ENCODE measurements at regions not wholly inside any gene's neighbourhood (a gene's known extent, or its start where the extent isn't known, plus 50 kb on each side); places are given as distances from the start of the nearest gene placed in this dataset.
"Not testable (repeated sequence)": the region's sequence is repeated elsewhere in the genome, so short reads cannot be mapped to it uniquely, and the experiment has no call there.

DNA sequence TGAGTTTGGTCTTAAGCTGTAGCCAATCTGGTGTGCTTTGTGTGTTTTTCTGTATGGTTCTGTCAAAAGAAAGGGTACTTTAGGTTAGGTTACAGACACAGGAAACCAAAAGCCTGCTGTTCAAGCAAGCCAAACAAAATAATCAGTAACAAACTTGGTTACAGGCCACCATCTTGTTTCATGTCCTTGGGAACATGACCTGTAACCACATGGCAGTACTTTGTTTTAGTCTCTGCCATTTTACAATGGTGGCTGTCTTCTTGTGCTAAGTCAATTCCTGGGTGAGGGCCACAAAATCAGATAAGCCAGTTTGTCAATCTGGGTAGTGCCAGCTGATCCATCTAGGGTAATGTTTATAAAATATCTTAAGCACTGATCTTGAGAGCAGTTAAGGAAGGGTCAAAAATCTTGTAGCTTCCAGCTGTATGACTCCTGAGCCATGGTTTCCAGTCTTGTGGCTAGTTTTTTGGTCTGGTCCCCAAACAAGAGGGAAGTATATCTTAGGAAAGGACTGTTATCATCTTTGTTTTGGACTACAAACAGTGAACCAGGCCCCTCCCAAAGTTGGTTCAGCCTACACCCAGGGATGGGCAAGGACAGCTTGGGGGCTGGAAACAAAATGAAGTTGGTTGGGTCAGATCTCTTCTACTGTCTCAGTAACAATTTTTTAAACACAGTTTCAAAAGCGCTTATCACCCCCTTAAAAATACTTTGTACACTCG, 90.0 kb downstream of the IGLL5 start:
- no peak for DNase-seq

DNA sequence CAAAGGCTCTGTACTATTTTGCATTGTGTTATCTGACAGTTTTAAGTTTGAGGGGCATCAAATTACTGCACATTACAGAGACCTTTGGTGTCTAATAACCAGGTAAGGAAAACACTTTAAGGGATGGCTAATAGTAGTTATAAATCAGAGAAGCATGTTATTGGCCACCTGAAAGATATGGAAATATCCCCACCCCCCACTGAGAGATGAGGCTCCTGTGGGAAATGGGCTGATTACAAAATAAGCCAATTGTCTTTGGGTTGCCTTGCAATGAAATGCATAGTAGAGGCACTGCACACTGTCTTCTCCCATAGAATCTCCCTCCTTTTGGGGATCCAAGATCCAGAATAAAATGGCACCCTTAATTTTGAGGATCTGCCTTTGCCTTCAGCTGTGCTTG, 91.0 kb downstream of the IGLL5 start:
- no peak for DNase-seq

DNA sequence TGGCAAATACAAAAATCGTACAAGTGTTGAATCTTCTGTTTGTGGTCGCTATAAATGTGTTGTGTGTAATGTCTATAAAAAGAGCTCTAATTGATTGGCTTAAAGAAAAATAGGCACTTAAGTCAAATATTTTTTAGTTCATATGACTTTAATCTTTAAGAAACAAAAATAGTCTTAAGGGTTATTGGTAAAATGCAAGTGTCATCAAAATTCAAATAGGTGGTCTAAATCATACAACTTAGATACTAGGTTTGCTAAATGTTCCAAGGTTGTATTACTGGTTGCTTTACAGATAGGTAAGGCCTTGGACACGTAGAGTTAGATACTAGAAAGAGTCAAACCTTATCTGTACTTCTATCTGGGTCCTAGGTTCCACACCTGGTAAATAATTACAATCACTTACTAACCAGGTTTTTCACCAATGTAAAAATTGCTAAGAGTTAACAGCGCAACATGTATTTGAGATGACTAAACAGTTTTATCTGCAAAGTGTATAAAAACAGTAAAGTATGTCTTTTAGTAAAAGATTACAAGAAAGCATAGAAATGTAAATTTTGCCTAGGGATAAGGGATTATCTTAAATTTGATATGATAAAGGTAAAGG, 91.1 kb upstream of the GNAZ start:
- no peak for DNase-seq

DNA sequence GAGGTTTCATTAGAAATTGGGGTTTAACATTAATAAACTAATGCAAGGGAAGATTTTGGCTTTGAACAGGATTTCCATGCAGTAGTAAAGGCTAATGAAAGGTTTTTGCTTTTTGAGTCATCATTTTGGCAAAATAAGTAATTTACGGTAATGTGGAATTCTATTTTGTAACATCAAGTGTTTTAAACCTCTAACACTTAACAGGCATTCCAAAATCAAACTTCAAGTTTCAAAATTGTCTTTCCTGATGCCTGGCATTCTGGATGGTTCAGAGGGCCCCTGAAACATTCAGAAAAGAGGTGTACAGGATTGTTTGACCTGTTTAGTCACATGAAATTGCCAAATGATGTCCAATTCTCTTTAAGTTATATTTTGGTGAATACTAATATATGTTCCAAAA, 90.4 kb upstream of the GNAZ start:
- no peak for DNase-seq

- DNase-seq = no peak
Observed at GRCh38 chr22:22981670-22982571, 88.4 kb upstream of the GNAZ start.

DNA sequence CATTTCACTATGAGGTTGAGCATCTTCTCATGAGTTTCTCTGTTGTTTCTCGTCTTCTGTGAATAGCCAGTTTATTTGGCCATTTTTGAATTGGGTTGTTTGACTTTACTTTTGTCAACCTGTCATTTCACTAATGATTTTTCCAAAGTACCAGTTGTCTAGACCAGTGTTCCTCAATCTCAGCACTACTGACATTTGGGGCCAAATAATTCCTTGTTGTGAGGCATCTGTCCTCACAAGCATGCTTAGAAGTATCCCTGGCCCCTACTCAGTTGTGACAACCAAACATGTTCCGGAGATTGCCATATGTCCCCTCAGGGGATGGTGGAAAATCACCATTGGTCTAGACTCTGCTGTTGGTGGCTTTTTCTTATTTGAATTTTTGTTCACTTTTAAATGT, 87.7 kb upstream of the GNAZ start:
- no peak for DNase-seq

- DNase-seq = no peak
Observed at GRCh38 chr22:22983123-22983522, 87.2 kb upstream of the GNAZ start.

DNA sequence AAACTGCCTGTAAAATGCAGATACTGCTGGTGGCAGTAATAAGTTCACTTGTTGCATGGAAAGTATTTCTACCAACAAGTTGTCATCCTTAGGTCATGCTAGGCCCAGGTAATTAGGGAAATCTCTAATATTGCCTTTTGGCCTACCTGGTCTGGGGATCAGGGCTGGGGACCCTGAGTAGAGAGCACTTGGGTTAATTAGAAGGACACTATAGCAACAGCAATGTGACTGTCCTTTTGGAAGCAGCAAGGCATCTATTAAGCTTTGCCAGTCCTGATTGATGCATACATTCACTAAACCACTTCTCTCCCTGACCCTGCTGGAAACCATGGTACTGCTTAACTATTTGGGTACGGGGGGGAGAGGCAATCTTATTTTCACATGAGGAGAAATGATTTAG, 86.5 kb upstream of the GNAZ start:
- no peak for DNase-seq

GRCh38 chr22:22984967-22985366, 85.4 kb upstream of the GNAZ start:
- DNase-seq = no peak

DNA sequence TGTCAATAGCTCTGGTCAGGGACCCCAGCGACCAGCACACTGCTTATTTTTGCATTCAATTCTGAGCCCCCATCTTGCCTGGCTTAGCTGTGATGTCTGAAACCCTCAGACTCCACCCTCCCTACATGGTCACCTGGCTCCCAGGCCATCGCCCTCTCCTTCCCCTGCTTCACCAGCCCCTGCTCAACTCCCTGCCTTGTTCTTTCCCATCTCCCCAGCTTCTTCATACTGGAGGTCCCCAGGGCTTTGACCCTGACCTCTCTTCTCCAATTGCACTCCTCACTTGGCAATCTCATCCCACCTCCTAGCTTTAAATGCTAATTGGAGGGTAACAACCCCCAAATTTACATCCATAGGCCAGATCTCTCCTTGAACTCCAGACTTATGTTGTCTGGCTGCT, 84.3 kb upstream of the GNAZ start:
- no peak for DNase-seq

DNA sequence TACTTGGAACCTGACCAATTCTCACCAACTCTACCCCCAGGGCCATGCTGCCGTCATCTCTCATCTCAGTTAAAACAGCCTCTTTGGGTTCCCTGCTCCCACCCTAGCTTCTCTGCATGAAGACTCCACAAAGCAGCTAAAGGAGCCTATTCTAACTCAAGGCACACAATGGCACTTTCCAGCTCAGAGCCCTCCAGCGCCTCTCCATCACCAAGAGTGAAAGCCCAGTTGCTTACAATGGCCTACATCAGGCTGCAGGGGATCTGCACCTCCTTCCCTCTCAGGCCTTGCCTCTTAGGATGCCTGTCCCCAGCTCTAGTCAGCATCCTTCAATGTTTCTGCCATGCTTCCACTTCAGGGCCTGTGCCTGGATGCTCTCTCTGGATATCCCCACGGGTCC, 83.7 kb upstream of the GNAZ start:
- no peak for DNase-seq

GRCh38 chr22:22988150-22988549, 82.2 kb upstream of the GNAZ start:
- DNase-seq = no peak

GRCh38 chr22:22988785-22989184, 81.5 kb upstream of the GNAZ start:
- DNase-seq = no peak

DNA sequence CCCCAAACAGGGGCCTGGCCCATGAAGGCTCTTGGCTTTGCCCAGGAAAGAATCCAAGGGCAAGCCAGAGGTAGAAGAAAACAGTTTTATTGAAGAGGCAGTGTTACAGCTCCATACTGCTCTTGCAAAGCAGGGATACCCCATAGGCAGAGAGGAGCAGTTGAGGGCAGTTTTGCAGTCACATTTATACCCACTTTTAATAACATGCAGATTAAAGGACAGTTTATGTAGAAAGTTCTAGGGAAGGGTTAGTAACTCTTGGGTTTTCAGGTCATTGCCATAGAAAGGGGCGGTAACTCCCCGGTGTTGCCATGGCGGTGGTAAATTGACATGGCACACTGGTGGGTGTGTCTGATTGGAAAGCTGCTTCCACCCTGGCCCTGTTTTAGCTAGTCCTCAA, 80.5 kb upstream of the GNAZ start:
- no peak for DNase-seq

GRCh38 chr22:22990711-22991505, 79.4 kb upstream of the GNAZ start:
- not testable (repeated sequence) for DNase-seq

DNA sequence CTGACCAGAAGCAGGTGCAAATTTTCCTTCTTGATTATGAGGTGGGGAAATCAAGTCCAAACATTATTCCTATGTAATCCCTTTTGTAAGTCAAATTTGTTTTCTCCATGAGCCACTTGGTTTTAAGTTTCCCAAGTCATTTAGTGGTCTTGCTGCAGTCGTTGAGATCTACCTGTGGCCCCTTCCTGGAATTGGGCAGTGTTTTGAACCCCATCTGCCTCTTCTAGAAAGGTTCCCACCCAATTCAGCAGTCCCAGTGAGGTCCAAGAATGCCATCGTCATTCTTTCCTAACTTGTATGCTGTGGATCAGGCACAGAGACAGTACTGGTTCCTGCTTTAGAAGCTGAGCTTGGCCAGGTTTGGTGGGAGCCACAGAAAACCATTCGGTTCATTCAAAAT, 77.8 kb upstream of the GNAZ start:
- no peak for DNase-seq

GRCh38 chr22:22993184-22993583, 77.1 kb upstream of the GNAZ start:
- DNase-seq = no peak

DNA sequence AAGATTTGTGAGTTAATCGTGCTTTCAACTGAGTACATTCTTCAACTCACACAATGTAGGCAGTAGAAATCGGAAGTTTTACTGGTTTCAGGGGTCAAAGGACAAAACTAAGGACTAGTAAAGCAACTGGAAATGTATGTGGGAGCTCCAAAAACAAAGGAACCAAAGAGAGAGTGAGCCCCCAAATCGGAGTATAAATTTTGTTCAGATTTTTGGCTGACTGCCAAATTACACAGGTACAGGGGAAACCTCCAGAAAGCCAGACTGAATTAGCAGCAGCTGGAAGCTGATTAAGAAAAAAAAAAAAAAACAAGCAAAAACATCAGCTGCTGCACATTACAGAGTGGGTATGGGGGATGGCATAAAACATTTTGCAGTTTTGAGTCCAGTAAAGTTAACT, 75.2 kb upstream of the GNAZ start:
- DNase-seq = no peak

DNA sequence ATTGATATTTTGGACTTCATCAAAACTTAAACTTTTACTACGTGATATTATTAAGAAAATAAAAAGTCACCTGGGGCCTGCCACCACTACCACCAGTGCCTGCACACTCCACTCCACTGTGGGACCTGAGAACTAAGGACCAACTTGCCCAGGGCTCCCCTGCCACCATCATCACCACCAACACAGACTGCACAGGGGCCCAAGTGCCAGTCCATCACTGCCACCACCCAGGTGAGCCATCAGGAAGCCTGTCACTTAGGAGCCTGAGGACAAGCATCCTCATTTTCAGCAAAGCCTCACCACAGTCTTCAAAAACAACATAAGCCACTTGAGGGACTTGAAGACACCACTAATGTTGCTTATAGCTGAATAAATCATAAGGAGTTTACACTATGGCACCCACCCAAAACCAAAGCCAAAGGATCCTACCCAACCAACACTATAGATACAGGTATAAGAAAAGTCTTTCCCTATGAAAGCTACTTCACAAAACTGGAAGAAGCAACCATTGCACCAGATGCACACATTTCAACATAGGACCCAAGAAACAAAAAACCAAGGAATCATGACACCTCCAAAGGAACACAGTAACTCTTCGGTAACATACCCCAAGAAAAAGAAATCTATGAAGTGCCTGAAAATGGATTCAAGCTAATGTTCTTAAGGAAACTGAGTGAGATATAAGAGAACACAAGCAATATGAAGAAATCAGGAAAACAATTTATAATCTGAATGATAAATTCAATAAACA, 73.6 kb upstream of the GNAZ start:
- DNase-seq = no peak

DNA sequence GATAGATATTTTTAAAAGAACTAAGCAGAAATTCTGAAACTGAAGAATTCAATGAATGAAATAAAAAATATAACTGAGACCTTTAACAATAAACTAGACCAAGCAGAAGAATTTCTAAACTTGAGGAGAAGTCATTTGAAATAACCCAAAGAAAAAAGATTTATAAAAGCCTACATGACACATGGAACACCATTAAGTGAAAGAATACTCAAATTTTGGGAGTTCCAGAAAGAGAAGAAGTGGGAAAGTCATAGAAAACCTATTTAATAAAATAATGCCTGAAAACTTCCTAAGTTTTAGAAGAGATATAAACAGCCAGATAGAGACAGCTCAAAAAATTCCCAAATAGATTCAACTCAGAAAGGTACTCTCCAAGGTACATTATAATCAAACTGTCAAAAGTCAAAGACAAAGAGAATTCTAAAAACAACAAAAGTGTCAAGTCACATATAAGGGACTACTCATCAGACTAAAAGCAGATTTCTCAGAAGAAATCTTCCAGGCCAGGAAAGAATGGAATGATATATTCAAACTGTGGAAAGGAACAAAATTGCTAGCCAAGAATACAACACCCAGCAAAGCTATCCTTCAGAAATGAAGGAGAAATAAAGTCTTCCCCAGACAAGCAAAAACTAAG, 72.9 kb upstream of the GNAZ start:
- DNase-seq = no peak

- no peak for DNase-seq
Observed at GRCh38 chr22:22997988-22998387, 72.3 kb upstream of the GNAZ start.

- no peak for DNase-seq
Observed at GRCh38 chr22:22999523-22999922, 70.8 kb upstream of the GNAZ start.
